SKM-1 (cell line): ENCODE measurements at regions not wholly inside any gene's neighbourhood (a gene's known extent, or its start where the extent isn't known, plus 50 kb on each side); places are given as distances from the start of the nearest gene placed in this dataset.
"Not testable (repeated sequence)": the region's sequence is repeated elsewhere in the genome, so short reads cannot be mapped to it uniquely, and the experiment has no call there.

ENCODE experiments used
- DNase-seq: peaks from one replicate; lab custom pipeline; 2025; ENCODE audit not compliant: unreplicated experiment; lab: John Stamatoyannopoulos, UW

GRCh38 chr14:103259801-103260628 is 74.0 kb upstream of the EIF5 start:
- DNase-seq: no peak

- no peak for DNase-seq
Measured at GRCh38 chr14:103260629-103261124, 73.4 kb upstream of the EIF5 start.

- DNase-seq: no peak
Measured at GRCh38 chr14:103267226-103267910, 66.7 kb upstream of the EIF5 start.

- no peak for DNase-seq
Measured at GRCh38 chr14:103271189-103271588, 62.8 kb upstream of the EIF5 start.

- no peak for DNase-seq
Measured at GRCh38 chr14:103273145-103273744, 60.8 kb upstream of the EIF5 start.

- no peak for DNase-seq
Measured at GRCh38 chr14:103273745-103274615, 60.1 kb upstream of the EIF5 start.

GRCh38 chr14:103275000-103275399 is 59.0 kb upstream of the EIF5 start:
- DNase-seq: no peak

- no peak for DNase-seq
Measured at GRCh38 chr14:103277931-103278330, 56.1 kb upstream of the EIF5 start.

GRCh38 chr14:103279142-103280025 is 54.7 kb upstream of the EIF5 start:
- no peak for DNase-seq

GRCh38 chr14:103280278-103280928 is 53.6 kb upstream of the EIF5 start:
- no peak for DNase-seq

- DNase-seq: no peak
Measured at GRCh38 chr14:103281496-103282231, 52.4 kb upstream of the EIF5 start.

- DNase-seq: not testable (repeated sequence)
Measured at GRCh38 chr14:103282309-103282708, 51.7 kb upstream of the EIF5 start.

- DNase-seq: no peak
Measured at GRCh38 chr14:103282932-103283331, 51.1 kb upstream of the EIF5 start.

GRCh38 chr14:103283916-103284315 is 50.1 kb upstream of the EIF5 start:
- DNase-seq: no peak
